GM12878 (cell line): ENCODE measurements at regions not wholly inside any gene's neighbourhood (a gene's known extent, or its start where the extent isn't known, plus 50 kb on each side); places are given as distances from the start of the nearest gene placed in this dataset.

Source experiments
- ATAC-seq: fragments of 200-7000 bp; cut with Tn5 transposase; 3 replicates; pipeline ENCODE4 v1.9.1; 2020; ENCODE audit warnings: mild to moderate bottlenecking, moderate library complexity
- BruUV-seq: library from RNA; stranded (reverse); fragments of 400-500 nt; replicated peaks from 2 replicates; lab custom pipeline; 2021; lab: Mats Ljungman, UMichigan
- CTCF ChIA-PET: fragments of 300-600 bp; sonication (Branson Sonifier 250); formaldehyde crosslinking; extraction: SDS; loops from one replicate; lab custom pipeline; 2021; ENCODE audit warnings: inconsistent platforms; lab: Yijun Ruan, JAX
- POLR2A ChIA-PET: fragments of 350-600 bp; formaldehyde crosslinking; extraction: SDS; loops from one replicate; lab custom pipeline; 2021; ENCODE audit warnings: inconsistent platforms; lab: Charles Lee
- RAD21 ChIA-PET: fragments of 300-600 bp; sonication (Branson Sonifier 250); formaldehyde crosslinking; loops from one replicate; lab custom pipeline; 2023; ENCODE audit warnings: antibody characterized with exemption; ENCODE audit not compliant: unreplicated experiment; lab: Charles Lee
- SMC1A ChIA-PET: fragments of 300-600 bp; sonication (Branson Sonifier 250); formaldehyde crosslinking; loops from one replicate; lab custom pipeline; 2023; ENCODE audit not compliant: unreplicated experiment, uncharacterized antibody; lab: Charles Lee
- DNase-seq: peaks from one replicate; pipeline ENCODE4 v3.0.0-alpha.2; 2011; ENCODE audit warnings: low read depth, low spot score
- FAIRE-seq: peaks from 3 replicates; lab custom pipeline; 2011; peaks lifted over from hg19 to GRCh38; lab: Jason Lieb, UNC
- H2AFZ ChIP-seq: 2 replicates; pipeline ENCODE4 v1.6.0; 2011; ENCODE audit warnings: low read depth, low read length, control low read depth; ENCODE audit not compliant: control insufficient read depth
- H3K27ac ChIP-seq: 2 replicates; pipeline ENCODE4 v1.5.1; 2011; ENCODE audit warnings: control low read depth; ENCODE audit not compliant: control insufficient read depth, insufficient read depth
- H3K27me3 ChIP-seq, 2 experiments: replicated peaks in 1 of 2; 2 replicates each; pipeline versions ENCODE4 v1.6.0 to v1.6.1; 2011; ENCODE audit warnings: low read length in 1 of 2; ENCODE audit not compliant: control insufficient read depth in 2 of 2, insufficient read depth in 2 of 2
- H3K36me3 ChIP-seq, 2 experiments: 2 replicates each; pipeline ENCODE4 v1.5.1; 2011; ENCODE audit warnings: low read length in 1 of 2; ENCODE audit not compliant: control insufficient read depth in 2 of 2, insufficient read depth in 2 of 2
- H3K4me1 ChIP-seq: 2 replicates; pipeline ENCODE4 v1.6.1; 2011; ENCODE audit warnings: mild to moderate bottlenecking, low read length, moderate library complexity, mixed read lengths; ENCODE audit not compliant: control insufficient read depth, insufficient read depth
- H3K4me2 ChIP-seq: 2 replicates; pipeline ENCODE4 v1.6.0; 2011; ENCODE audit warnings: control low read depth; ENCODE audit not compliant: control insufficient read depth, insufficient read depth
- H3K4me3 ChIP-seq: fragments of 200-600 bp; sonication (generic); 2 replicates; pipeline ENCODE4 v1.5.1; 2016
- H3K79me2 ChIP-seq: 2 replicates; pipeline ENCODE4 v1.6.0; 2011; ENCODE audit warnings: low read length; ENCODE audit not compliant: control insufficient read depth, insufficient read depth
- H3K9ac ChIP-seq: 2 replicates; pipeline ENCODE4 v1.8.0; 2011; ENCODE audit warnings: low read length, control low read depth, mixed read lengths; ENCODE audit not compliant: control insufficient read depth, insufficient read depth
- H3K9me3 ChIP-seq: replicated peaks from 3 replicates; pipeline ENCODE4 v1.5.1; 2011; ENCODE audit warnings: mild to moderate bottlenecking, low read length; ENCODE audit not compliant: control insufficient read depth, insufficient read depth
- H4K20me1 ChIP-seq: 2 replicates; pipeline ENCODE4 v1.6.0; 2011; ENCODE audit not compliant: control insufficient read depth, insufficient read depth
- ASH2L ChIP-seq: fragments of 300-600, 200-600 bp; sonication (generic); IDR thresholded peaks from 2 replicates; pipeline ENCODE4 v1.6.1; 2017; ENCODE audit warnings: low read depth, mild to moderate bottlenecking, borderline replicate concordance
- BACH1 ChIP-seq: fragments of 450-650 bp; IDR thresholded peaks from 2 replicates; pipeline ENCODE4 v1.6.1; 2017; ENCODE audit warnings: mild to moderate bottlenecking, borderline replicate concordance
- CHD2 ChIP-seq: IDR thresholded peaks from 2 replicates; pipeline ENCODE4 v1.6.1; 2011; ENCODE audit warnings: low read depth, low read length, improper control_type of control experiment, borderline replicate concordance
- HSF1 ChIP-seq: fragments of 150-350 bp; IDR thresholded peaks from 2 replicates; pipeline ENCODE4 v1.6.1; 2014; ENCODE audit warnings: mild to moderate bottlenecking, low read depth, low read length
- MXI1 ChIP-seq: fragments of 150-350 bp; IDR thresholded peaks from 2 replicates; pipeline ENCODE4 v1.6.1; 2011; ENCODE audit warnings: low read depth, mild to moderate bottlenecking, inconsistent platforms, low read length, improper control_type of control experiment
- WGBS: methylation state at CpG from one replicate; pipeline ENCODE4 v1.1.6; 2016; ENCODE audit warnings: low lambda C conversion rate; ENCODE audit not compliant: insufficient replicate concordance, insufficient coverage; ENCODE audit errors: missing lambda C conversion rate; 5-methylcytosine and 5-hydroxymethylcytosine counted together
- in situ Hi-C: fragments of 300-500 bp; cut with MboI; formaldehyde crosslinking; loops from 9 replicates; pipeline ENCODE4 v1.14.3; 2018; ENCODE audit warnings: mixed read lengths
- intact Hi-C: fragments of 100-400 bp; cut with micrococcal nuclease; formaldehyde crosslinking; loops from one replicate; pipeline ENCODE4 v1.14.2; 2022; ENCODE audit not compliant: unreplicated experiment
- TF ChIP-seq, protein P1 (sequence below): fragments of 450-650 bp; IDR thresholded peaks from 2 replicates; pipeline ENCODE4 v1.6.1; 2018; ENCODE audit warnings: mild to moderate bottlenecking, low read depth, moderate library complexity; ENCODE audit not compliant: partially characterized antibody

- DNase-seq (no peak), FAIRE-seq (no peak), ATAC-seq (no peak)
- TF ChIP-seq MXI1 (no peak), ASH2L (no peak), CHD2 (no peak), HSF1 (no peak), BACH1 (no peak)
- TF ChIP-seq, protein P1, sequence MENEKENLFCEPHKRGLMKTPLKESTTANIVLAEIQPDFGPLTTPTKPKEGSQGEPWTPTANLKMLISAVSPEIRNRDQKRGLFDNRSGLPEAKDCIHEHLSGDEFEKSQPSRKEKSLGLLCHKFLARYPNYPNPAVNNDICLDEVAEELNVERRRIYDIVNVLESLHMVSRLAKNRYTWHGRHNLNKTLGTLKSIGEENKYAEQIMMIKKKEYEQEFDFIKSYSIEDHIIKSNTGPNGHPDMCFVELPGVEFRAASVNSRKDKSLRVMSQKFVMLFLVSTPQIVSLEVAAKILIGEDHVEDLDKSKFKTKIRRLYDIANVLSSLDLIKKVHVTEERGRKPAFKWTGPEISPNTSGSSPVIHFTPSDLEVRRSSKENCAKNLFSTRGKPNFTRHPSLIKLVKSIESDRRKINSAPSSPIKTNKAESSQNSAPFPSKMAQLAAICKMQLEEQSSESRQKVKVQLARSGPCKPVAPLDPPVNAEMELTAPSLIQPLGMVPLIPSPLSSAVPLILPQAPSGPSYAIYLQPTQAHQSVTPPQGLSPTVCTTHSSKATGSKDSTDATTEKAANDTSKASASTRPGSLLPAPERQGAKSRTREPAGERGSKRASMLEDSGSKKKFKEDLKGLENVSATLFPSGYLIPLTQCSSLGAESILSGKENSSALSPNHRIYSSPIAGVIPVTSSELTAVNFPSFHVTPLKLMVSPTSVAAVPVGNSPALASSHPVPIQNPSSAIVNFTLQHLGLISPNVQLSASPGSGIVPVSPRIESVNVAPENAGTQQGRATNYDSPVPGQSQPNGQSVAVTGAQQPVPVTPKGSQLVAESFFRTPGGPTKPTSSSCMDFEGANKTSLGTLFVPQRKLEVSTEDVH, result no peak
- in situ Hi-C loops, result no loop called here
- no TSS peak for BruUV-seq
- intact Hi-C loops, result no loop called here
- ChIA-PET CTCF (no interaction called here), RAD21 (no interaction called here), POLR2A (no interaction called here), SMC1A (no interaction called here)
- Histone ChIP-seq H3K4me3 (no peak overlapping the region), H3K4me1 (no peaks in the 10 kb centered on the region), H3K9me3 (no peaks in the 10 kb centered on the region), H3K79me2 (no peaks in the 10 kb centered on the region), H3K9ac (no peak overlapping the region), H3K36me3 (no peaks in the 10 kb centered on the region), H3K27me3 (no peaks in the 10 kb centered on the region), H2AFZ (no peak overlapping the region), H4K20me1 (no peaks in the 10 kb centered on the region), H3K4me2 (no peak overlapping the region), H3K27ac (no peak overlapping the region)
- 22% methylated on average over 3 of the region's 3 CpGs for WGBS
These were observed 1083.6 kb upstream of the PHF14 start for GRCh38 chr7:9890092-9890491.
